ENCODE measurements at regions not wholly inside any gene's neighbourhood (a gene's known extent, or its start where the extent isn't known, plus 50 kb on each side); places are given as distances from the start of the nearest gene placed in this dataset.

DNA sequence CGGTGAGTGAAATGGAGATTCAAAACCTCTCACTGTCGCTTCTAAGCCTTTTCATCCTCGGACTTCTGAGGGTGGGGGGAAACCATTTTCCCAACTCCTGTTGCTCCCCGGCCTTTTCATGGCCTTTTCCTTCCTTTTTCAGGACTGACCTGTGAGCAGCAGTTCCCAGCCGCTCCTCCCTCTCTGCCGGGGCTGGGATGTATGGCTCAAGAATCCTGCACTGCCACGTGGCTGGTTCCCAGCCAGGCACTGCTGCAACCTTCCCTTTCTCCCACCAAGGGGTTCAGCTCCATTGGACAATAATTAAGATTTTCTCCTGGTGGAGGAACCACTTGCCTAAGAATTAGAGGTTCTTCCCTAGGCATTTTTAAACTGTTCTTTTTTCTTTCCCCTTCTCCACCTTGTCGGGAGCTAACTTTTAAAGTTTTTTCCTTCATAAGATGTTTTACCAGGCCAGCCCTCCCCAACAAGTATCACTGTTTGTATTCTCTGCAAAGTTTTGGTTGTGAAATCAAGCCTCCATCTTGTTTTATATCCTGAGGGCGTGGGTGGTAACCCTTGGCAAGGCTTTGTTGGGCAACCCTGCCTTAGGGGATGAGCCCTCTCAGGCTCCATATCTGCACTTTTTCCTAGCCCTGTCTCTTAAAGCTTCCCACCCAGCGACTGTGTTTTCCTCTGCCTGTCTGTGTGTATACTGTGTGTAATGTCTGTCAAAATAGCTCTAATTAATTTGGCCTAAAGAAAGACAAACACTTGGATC, 1166.6 kb upstream of the ADGRL2 start:
- TF ChIP-seq, protein P1, sequence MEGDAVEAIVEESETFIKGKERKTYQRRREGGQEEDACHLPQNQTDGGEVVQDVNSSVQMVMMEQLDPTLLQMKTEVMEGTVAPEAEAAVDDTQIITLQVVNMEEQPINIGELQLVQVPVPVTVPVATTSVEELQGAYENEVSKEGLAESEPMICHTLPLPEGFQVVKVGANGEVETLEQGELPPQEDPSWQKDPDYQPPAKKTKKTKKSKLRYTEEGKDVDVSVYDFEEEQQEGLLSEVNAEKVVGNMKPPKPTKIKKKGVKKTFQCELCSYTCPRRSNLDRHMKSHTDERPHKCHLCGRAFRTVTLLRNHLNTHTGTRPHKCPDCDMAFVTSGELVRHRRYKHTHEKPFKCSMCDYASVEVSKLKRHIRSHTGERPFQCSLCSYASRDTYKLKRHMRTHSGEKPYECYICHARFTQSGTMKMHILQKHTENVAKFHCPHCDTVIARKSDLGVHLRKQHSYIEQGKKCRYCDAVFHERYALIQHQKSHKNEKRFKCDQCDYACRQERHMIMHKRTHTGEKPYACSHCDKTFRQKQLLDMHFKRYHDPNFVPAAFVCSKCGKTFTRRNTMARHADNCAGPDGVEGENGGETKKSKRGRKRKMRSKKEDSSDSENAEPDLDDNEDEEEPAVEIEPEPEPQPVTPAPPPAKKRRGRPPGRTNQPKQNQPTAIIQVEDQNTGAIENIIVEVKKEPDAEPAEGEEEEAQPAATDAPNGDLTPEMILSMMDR (IDR thresholded peaks at IDR 0.05; ENCODE audit: control extremely low read depth, extremely low read depth): no peak
- H3K36me3 ChIP-seq (ENCODE audit: control insufficient read depth in 4 of 4, insufficient read depth in 4 of 4, low read length in 4 of 4): no peaks in the 10 kb centered on the region
- no peak overlapping the region for H3K27ac ChIP-seq (ENCODE audit: low read depth in 1 of 2, low read length in 1 of 2)
- WGBS, 2 donors: 69 to 75% methylated on average over 10 of the region's 10 CpGs
- DNase-seq (peak in 1 of 3 donors; percentile 6), ATAC-seq (ENCODE audit: insufficient read depth, low FRiP score) (no peak)
- no peaks in the 10 kb centered on the region for H3K4me1 ChIP-seq (ENCODE audit: control insufficient read depth in 5 of 5, insufficient read depth in 5 of 5, low read length in 5 of 5)
- no peak overlapping the region for H3K4me3 ChIP-seq
- no peak overlapping the region for H3K9ac ChIP-seq (ENCODE audit: insufficient read depth in 1 of 2, low read length in 2 of 2)
- no peaks in the 10 kb centered on the region for H3K9me3 ChIP-seq (ENCODE audit: control insufficient read depth in 4 of 4, insufficient read depth in 3 of 4, low read length in 3 of 4)
- H3K27me3 ChIP-seq (ENCODE audit: control insufficient read depth in 3 of 3, insufficient read depth in 3 of 3, low read length in 2 of 3): no peaks in the 10 kb centered on the region

DNA sequence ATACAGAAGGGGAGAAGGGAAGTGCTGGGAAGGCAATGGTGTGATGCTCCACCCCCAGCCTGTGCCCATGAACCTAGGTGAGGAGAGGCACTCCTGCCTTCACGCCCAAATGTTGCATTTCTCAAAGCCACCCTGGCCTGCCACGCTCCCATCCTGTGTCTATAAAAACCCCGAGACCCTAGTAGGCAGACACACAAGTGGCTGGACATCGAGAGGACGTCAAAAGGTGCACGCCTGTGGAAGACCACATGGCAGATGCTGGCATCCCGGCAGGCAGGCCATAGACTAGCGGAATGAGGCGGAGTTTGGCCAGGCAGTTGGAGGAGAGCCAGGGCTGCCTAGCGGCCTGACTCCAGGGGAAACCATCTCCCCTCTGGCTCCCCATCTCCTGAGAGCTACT, 1168.5 kb upstream of the ADGRL2 start:
- TF ChIP-seq, protein P1 (IDR thresholded peaks at IDR 0.05; ENCODE audit: control extremely low read depth, extremely low read depth): no peak
- Histone ChIP-seq H3K9me3 (ENCODE audit: control insufficient read depth in 4 of 4, insufficient read depth in 3 of 4, low read length in 3 of 4) (peaks cover 0 to 4% (median 0%) of the 10 kb centered on the region in 4 donors), H3K4me1 (ENCODE audit: control insufficient read depth in 5 of 5, insufficient read depth in 5 of 5, low read length in 5 of 5) (no peaks in the 10 kb centered on the region), H3K36me3 (ENCODE audit: control insufficient read depth in 4 of 4, insufficient read depth in 4 of 4, low read length in 4 of 4) (no peaks in the 10 kb centered on the region), H3K4me3 (no peak overlapping the region), H3K27ac (ENCODE audit: low read depth in 1 of 2, low read length in 1 of 2) (no peak overlapping the region), H3K27me3 (ENCODE audit: control insufficient read depth in 3 of 3, insufficient read depth in 3 of 3, low read length in 2 of 3) (no peaks in the 10 kb centered on the region), H3K9ac (ENCODE audit: insufficient read depth in 1 of 2, low read length in 2 of 2) (no peak overlapping the region)
- ATAC-seq (ENCODE audit: insufficient read depth, low FRiP score): no peak
- DNase-seq: no peak
- 84 to 86% methylated on average over 10 of the region's 10 CpGs for WGBS, 2 donors

DNA sequence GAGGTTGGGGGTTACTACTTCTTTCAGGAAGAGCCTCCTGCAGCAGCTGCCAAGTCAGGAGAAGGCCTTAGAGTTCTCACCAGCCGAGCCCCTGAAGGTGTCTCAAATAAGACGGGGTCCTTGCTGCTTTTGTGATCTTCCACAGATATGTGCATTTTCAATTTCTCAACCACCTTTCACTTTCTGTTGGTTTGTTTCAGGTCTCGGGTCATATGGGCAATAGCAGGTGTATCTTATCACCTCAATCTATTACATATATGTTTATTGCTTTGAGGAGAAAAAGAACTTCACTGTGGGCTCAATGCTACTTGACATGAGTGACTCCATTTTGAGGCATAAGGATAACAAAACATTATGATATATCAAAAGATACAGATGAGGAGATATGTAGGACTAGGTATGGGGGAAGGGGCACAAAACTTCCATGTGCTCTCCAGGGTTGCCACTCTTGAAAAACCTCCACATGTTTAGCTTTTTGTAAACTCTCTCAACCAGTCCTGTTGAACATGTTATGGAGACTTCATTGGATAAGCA, 1171.4 kb upstream of the ADGRL2 start:
- no peak overlapping the region for H3K4me3 ChIP-seq
- no peak for ATAC-seq (ENCODE audit: insufficient read depth, low FRiP score)
- 86 to 87% methylated on average over 3 of the region's 3 CpGs for WGBS, 2 donors
- no peaks in the 10 kb centered on the region for H3K27me3 ChIP-seq (ENCODE audit: control insufficient read depth in 3 of 3, insufficient read depth in 3 of 3, low read length in 2 of 3)
- TF ChIP-seq, protein P1 (IDR thresholded peaks at IDR 0.05; ENCODE audit: control extremely low read depth, extremely low read depth): no peak
- DNase-seq: no peak
- H3K27ac ChIP-seq (ENCODE audit: low read depth in 1 of 2, low read length in 1 of 2): no peak overlapping the region
- H3K9me3 ChIP-seq (ENCODE audit: control insufficient read depth in 4 of 4, insufficient read depth in 3 of 4, low read length in 3 of 4): peaks cover 0 to 4% (median 0%) of the 10 kb centered on the region in 4 donors
- H3K36me3 ChIP-seq (ENCODE audit: control insufficient read depth in 4 of 4, insufficient read depth in 4 of 4, low read length in 4 of 4): no peaks in the 10 kb centered on the region
- H3K9ac ChIP-seq (ENCODE audit: insufficient read depth in 1 of 2, low read length in 2 of 2): no peak overlapping the region
- no peaks in the 10 kb centered on the region for H3K4me1 ChIP-seq (ENCODE audit: control insufficient read depth in 5 of 5, insufficient read depth in 5 of 5, low read length in 5 of 5)

All from lung (tissue), 11 donors.